AG04450 (cell line): ENCODE measurements at regions not wholly inside any gene's neighbourhood (a gene's known extent, or its start where the extent isn't known, plus 50 kb on each side); places are given as distances from the start of the nearest gene placed in this dataset.
"Not testable (repeated sequence)": the region's sequence is repeated elsewhere in the genome, so short reads cannot be mapped to it uniquely, and the experiment has no call there.

Experiments
- CTCF ChIA-PET: fragments of 300-600, 350-600 bp; formaldehyde crosslinking; extraction: SDS; loops from one replicate; lab custom pipeline; 2022; ENCODE audit warnings: antibody characterized with exemption, inconsistent platforms; lab: Charles Lee
- POLR2A ChIA-PET: fragments of 350-600 bp; formaldehyde crosslinking; extraction: SDS; loops from one replicate; lab custom pipeline; 2021; ENCODE audit warnings: antibody characterized with exemption, inconsistent platforms; lab: Yijun Ruan, JAX
- DNase-seq: peaks from one replicate; pipeline ENCODE4 v3.0.0-alpha.2; 2011; ENCODE audit warnings: low read depth, low spot score
- H3K27ac ChIP-seq: one replicate; pipeline ENCODE4 v1.5.1; 2012; ENCODE audit warnings: low read depth, low read length, control low read depth
- H3K27me3 ChIP-seq: one replicate; pipeline ENCODE4 v1.6.0; 2012; ENCODE audit warnings: low read length; ENCODE audit not compliant: control insufficient read depth, insufficient read depth
- H3K4me3 ChIP-seq: 2 replicates; pipeline ENCODE4 v1.5.1; 2011; ENCODE audit warnings: mild to moderate bottlenecking, low read depth, low read length, control low read depth
- H3K9me3 ChIP-seq: 2 replicates; pipeline ENCODE4 v1.5.1; 2012; ENCODE audit warnings: low read length; ENCODE audit not compliant: control insufficient read depth, insufficient read depth
- TF ChIP-seq, protein P1 (sequence below): IDR thresholded peaks from 2 replicates; pipeline ENCODE4 v1.5.1; 2011; ENCODE audit warnings: low read depth, low read length, control low read depth, inconsistent platforms

DNA sequence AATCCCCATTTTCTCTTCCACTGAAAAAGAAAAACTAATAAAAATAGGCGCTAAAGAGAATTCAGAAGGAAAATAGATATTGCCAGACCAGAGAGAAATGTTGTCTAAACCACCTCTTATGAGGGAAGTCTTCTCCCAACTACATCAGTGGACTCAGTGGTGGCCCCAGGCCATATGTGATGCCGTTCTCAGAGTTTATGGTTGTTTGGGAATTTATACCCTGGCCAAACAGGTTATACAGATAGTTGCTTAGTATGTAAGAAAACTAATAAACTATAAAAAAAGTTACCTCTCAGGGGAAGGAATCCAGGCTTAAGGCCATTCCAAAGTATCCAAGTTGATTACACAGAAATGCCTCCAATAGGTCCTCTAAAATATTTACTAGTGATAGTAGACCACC lies 103.4 kb upstream of the RBM19 start:
- H3K27me3 ChIP-seq = no peaks in the 10 kb centered on the region
- CTCF ChIA-PET = no interaction called here

DNA sequence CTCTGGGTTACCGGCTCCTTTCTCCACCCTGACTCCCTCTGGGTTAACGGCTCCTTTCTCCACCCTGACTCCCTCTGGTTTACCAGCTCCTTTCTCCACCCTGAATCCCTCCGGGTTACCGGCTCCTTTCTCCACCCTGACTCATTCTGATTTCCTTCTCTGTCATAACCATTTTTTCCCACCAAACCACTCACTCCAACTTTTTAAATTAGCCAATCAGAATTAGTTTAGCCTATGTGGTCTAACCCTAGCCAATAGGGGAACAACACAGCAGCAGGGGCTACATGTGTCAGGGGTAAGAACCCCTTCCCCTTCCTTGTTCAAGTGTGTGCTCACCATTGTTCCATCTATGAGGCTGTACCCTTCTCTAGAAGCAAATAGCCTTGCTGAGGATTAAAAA lies 98.4 kb upstream of the RBM19 start:
- TF ChIP-seq, protein P1, sequence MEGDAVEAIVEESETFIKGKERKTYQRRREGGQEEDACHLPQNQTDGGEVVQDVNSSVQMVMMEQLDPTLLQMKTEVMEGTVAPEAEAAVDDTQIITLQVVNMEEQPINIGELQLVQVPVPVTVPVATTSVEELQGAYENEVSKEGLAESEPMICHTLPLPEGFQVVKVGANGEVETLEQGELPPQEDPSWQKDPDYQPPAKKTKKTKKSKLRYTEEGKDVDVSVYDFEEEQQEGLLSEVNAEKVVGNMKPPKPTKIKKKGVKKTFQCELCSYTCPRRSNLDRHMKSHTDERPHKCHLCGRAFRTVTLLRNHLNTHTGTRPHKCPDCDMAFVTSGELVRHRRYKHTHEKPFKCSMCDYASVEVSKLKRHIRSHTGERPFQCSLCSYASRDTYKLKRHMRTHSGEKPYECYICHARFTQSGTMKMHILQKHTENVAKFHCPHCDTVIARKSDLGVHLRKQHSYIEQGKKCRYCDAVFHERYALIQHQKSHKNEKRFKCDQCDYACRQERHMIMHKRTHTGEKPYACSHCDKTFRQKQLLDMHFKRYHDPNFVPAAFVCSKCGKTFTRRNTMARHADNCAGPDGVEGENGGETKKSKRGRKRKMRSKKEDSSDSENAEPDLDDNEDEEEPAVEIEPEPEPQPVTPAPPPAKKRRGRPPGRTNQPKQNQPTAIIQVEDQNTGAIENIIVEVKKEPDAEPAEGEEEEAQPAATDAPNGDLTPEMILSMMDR = no peak
- no peaks in the 10 kb centered on the region for H3K27me3 ChIP-seq
- CTCF ChIA-PET = no interaction called here
- H3K4me3 ChIP-seq = no peak overlapping the region
- POLR2A ChIA-PET = no interaction called here
- H3K27ac ChIP-seq = no peak overlapping the region
- H3K9me3 ChIP-seq = no peaks in the 10 kb centered on the region
- no peak for DNase-seq

More for the DNA sequence above, 103.4 kb upstream of the RBM19 start:
- POLR2A ChIA-PET = no interaction called here
- no peak for DNase-seq
- TF ChIP-seq, protein P1 = no peak
- Histone ChIP-seq H3K27ac (no peak overlapping the region), H3K4me3 (no peak overlapping the region), H3K9me3 (no peaks in the 10 kb centered on the region)

DNA sequence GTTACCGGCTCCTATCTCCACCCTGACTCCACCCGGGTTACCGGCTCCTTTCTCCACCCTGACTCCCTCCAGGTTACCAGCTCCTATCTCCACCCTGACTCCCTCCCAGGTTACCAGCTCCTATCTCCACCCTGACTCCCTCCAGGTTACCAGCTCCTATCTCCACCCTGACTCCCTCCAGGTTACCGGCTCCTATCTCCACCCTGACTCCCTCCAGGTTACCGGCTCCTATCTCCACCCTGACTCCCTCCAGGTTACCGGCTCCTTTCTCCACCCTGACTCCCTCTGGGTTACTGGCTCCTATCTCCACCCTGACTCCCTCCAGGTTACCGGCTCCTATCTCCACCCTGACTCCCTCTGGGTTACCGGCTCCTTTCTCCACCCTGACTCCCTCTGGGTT lies 97.9 kb upstream of the RBM19 start:
- H3K27ac ChIP-seq, H3K4me3 ChIP-seq, H3K9me3 ChIP-seq, DNase-seq, POLR2A ChIA-PET, CTCF ChIA-PET, H3K27me3 ChIP-seq: not testable (repeated sequence)

DNA sequence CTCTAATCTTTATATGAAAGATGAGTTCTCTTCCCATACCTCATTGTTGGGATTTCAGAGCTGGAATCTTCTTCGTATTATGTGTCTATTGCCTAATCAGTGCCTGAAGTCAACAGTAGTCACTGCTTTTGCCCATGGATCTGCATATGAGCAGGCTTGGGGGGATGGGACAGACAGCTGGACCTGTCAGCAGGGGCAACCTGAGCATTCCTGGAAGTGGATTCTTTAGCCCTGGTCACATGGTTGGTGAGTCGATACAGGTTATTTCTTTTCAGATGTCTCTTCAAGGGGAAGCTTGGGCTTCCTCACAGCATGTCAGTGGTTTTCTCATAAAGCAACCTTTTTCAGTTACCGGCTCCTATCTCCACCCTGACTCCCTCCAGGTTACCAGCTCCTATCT lies 97.3 kb upstream of the RBM19 start:
- Histone ChIP-seq H3K27me3 (no peaks in the 10 kb centered on the region), H3K4me3 (no peak overlapping the region), H3K9me3 (no peaks in the 10 kb centered on the region), H3K27ac (no peak overlapping the region)
- no peak for DNase-seq
- TF ChIP-seq, protein P1 = no peak
- ChIA-PET CTCF (no interaction called here), POLR2A (no interaction called here)

DNA sequence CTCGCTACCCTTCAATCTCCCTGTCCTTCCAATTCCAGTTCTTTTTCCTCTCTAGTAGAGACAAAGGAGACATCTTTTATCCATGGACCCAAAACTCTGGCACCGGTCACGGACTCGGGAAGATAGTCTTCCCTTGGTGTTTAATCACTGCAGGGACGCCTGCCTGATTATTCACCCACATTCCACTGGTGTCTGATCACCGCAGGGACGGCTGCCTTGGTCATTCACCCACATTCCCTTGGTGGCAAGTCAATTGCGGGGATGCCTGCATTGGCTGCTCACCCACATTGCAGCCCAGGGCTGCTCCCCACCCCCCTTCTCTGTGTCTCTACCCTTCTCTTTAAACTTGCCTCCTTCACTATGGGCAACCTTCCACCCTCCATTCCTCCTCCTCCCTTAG lies 90.2 kb upstream of the RBM19 start:
- POLR2A ChIA-PET, H3K4me3 ChIP-seq, DNase-seq, H3K27ac ChIP-seq, CTCF ChIA-PET, H3K27me3 ChIP-seq, H3K9me3 ChIP-seq: not testable (repeated sequence)

DNA sequence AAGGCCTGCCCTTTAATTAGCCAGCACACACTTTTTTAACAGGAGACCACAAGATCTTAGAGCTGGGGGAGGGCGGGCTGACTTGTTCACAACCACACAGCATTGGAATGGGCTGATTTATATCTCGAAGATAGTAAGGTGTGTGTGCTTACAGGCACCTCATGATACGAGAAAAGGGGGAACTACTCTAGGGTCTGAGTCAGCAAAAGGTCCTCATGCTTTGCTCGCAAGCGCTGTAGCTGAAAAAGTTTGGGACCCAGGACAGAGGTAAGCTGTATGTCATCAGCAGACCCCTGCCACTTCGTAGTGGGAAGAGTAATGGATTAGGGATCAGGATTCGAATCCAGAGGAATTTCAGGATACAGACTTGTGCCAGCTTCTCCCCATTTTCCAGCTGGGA lies 88.9 kb upstream of the RBM19 start:
- CTCF ChIA-PET = interaction anchor here (0.6 kb wide), 1 partner anchor 904 kb away, joined by 7 read pairs; no protein-coding TSS in a partner anchor
- Histone ChIP-seq H3K9me3 (no peaks in the 10 kb centered on the region), H3K4me3 (no peak overlapping the region), H3K27me3 (no peaks in the 10 kb centered on the region), H3K27ac (no peak overlapping the region)
- TF ChIP-seq, protein P1 = no peak
- DNase-seq = no peak
- POLR2A ChIA-PET = no interaction called here
